ENCODE measurements at regions not wholly inside any gene's neighbourhood (a gene's known extent, or its start where the extent isn't known, plus 50 kb on each side); places are given as distances from the start of the nearest gene placed in this dataset.

DNA sequence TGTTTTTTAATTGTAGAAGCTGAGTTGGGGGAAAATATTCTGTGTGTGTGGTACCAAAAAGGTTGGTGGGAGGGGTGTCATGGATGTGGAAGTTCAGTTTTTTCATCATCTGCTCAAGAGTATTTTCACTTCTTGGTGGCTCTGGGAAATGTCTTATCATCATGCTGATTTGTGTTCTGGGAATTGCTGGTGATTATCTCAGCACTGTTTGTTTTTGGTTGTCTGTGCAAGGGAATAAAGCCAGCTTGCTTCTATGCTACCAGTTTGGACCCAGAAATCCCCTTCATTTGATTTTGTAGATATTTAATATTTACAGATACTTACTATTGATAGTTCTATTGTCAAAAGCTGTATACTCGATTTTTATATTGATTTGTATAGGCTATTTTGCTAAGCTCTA is 2289.7 kb downstream of the MAT2B start:
- Histone ChIP-seq H3K36me3 (ENCODE audit: control insufficient read depth, insufficient read depth, low read length) (no peaks in the 10 kb centered on the region), H3K27me3 (replicated peaks; ENCODE audit: control insufficient read depth, insufficient read depth, low read length) (no peaks in the 10 kb centered on the region), H3K4me3 (replicated peaks; ENCODE audit: low read depth, low read length) (no peak overlapping the region)
- no peak for DNase-seq (ENCODE audit: extremely low read depth, insufficient read length)
- TF ChIP-seq, protein P1, sequence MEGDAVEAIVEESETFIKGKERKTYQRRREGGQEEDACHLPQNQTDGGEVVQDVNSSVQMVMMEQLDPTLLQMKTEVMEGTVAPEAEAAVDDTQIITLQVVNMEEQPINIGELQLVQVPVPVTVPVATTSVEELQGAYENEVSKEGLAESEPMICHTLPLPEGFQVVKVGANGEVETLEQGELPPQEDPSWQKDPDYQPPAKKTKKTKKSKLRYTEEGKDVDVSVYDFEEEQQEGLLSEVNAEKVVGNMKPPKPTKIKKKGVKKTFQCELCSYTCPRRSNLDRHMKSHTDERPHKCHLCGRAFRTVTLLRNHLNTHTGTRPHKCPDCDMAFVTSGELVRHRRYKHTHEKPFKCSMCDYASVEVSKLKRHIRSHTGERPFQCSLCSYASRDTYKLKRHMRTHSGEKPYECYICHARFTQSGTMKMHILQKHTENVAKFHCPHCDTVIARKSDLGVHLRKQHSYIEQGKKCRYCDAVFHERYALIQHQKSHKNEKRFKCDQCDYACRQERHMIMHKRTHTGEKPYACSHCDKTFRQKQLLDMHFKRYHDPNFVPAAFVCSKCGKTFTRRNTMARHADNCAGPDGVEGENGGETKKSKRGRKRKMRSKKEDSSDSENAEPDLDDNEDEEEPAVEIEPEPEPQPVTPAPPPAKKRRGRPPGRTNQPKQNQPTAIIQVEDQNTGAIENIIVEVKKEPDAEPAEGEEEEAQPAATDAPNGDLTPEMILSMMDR (IDR thresholded peaks at IDR 0.05; ENCODE audit: insufficient read depth, low read length, poor library complexity, severe bottlenecking), result no peak

DNA sequence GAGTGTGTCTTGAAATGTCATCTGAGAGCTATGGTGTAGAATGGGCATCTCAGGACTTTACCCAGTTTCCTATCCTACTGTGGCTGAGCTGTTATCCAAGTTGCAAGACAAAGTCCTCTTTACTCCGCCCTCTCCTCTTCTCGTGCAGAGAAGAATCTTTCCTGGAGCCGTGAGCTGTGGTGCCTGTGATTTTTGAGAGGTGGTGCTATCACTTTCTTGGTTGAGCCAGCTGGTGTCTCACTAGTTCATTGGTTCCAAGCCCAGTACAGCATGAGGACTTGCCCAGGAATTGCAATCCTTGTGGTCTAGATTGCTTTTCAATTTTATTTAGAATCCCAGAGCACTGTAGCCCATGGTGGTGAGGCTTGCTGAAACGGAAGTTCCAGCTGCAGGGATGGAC is 2300.3 kb downstream of the MAT2B start:
- H3K4me3 ChIP-seq (replicated peaks; ENCODE audit: low read depth, low read length), result no peak overlapping the region
- TF ChIP-seq, protein P1 (IDR thresholded peaks at IDR 0.05; ENCODE audit: insufficient read depth, low read length, poor library complexity, severe bottlenecking), result no peak
- H3K36me3 ChIP-seq (ENCODE audit: control insufficient read depth, insufficient read depth, low read length), result no peaks in the 10 kb centered on the region
- no peak for DNase-seq (ENCODE audit: extremely low read depth, insufficient read length)
- no peaks in the 10 kb centered on the region for H3K27me3 ChIP-seq (replicated peaks; ENCODE audit: control insufficient read depth, insufficient read depth, low read length)

DNA sequence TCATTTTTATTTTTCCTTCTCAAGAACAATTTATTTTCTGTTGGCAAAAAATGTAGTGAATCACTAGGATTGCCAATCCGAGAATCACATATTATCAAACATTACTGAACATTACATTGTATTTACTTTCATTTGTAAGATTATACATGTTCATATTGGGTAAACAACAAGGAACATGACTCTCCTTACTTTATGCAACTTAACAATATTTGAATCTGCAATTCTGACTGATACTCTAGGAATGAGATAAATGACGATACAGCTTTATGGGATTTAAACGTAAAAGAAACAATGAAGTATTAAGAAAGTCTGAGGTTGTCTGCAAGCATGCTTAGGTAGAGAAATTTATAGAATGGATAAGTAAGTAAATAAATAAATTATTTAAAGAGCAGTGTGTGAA is 2302.9 kb downstream of the MAT2B start:
- no peaks in the 10 kb centered on the region for H3K36me3 ChIP-seq (ENCODE audit: control insufficient read depth, insufficient read depth, low read length)
- no peak for DNase-seq (ENCODE audit: extremely low read depth, insufficient read length)
- TF ChIP-seq, protein P1 (IDR thresholded peaks at IDR 0.05; ENCODE audit: insufficient read depth, low read length, poor library complexity, severe bottlenecking), result no peak
- H3K4me3 ChIP-seq (replicated peaks; ENCODE audit: low read depth, low read length), result no peak overlapping the region
- no peaks in the 10 kb centered on the region for H3K27me3 ChIP-seq (replicated peaks; ENCODE audit: control insufficient read depth, insufficient read depth, low read length)

DNA sequence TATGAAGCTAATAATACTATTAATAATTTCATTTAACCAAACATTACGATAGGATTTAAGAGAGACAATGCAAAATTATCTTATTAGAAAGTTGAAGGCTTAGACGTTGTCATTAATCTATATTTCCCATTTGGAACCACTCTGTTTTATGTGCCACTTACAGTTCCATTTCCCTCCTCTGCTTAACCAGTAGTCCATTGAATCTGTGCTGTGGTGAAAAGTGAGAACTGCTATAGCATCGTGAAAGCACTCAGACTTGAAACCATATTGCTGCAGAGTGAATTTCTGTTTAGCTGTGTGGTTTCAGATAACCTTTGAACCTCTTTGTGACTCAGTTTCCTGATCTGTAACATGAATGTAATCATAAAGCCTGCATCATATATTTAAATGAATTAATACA is 2304.5 kb downstream of the MAT2B start:
- Histone ChIP-seq H3K36me3 (ENCODE audit: control insufficient read depth, insufficient read depth, low read length) (no peaks in the 10 kb centered on the region), H3K4me3 (replicated peaks; ENCODE audit: low read depth, low read length) (no peak overlapping the region), H3K27me3 (replicated peaks; ENCODE audit: control insufficient read depth, insufficient read depth, low read length) (no peaks in the 10 kb centered on the region)
- no peak for DNase-seq (ENCODE audit: extremely low read depth, insufficient read length)
- TF ChIP-seq, protein P1 (IDR thresholded peaks at IDR 0.05; ENCODE audit: insufficient read depth, low read length, poor library complexity, severe bottlenecking), result no peak

DNA sequence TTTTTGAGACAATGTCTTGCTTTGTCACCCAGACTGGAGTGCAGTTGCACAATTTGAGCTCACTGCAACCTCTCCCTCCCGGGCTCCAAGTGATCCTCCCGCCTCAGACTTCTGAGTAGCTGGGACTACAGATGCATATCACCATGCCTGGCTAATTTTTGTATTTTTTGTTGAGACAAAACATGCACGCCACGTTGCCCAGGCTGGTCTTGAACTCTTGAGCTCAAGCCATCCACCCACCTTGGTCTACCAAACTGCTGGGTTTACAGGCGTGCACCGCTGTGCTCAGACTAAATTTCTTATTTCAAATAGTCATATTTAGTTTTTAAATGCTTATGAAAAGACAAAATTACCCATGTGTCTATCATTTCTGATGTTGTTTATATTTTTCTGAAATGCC is 2324.1 kb downstream of the MAT2B start:
- no peak for DNase-seq (ENCODE audit: extremely low read depth, insufficient read length)
- H3K27me3 ChIP-seq (replicated peaks; ENCODE audit: control insufficient read depth, insufficient read depth, low read length), result no peaks in the 10 kb centered on the region
- no peak overlapping the region for H3K4me3 ChIP-seq (replicated peaks; ENCODE audit: low read depth, low read length)
- no peaks in the 10 kb centered on the region for H3K36me3 ChIP-seq (ENCODE audit: control insufficient read depth, insufficient read depth, low read length)
- TF ChIP-seq, protein P1 (IDR thresholded peaks at IDR 0.05; ENCODE audit: insufficient read depth, low read length, poor library complexity, severe bottlenecking), result no peak

DNA sequence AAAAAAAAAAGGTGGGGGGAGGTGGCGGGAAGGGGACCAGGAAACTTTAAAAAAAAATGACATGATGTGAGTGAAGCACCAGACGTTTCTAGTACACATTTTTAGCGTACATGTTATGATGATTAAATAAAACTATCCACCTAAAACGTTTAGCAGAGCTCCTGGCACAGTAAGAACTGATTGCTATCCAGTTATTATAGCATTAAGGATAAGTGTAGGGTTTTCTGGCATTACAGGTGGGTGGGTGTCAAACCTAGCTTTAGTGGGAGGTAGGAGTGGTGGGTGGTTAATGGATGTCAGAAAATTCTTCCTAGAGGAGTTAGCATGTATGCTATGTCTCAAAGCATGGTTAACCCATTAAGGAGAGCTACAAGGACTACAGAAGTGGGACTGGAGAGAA is 2329.5 kb downstream of the MAT2B start:
- Histone ChIP-seq H3K36me3 (ENCODE audit: control insufficient read depth, insufficient read depth, low read length) (no peaks in the 10 kb centered on the region), H3K27me3 (replicated peaks; ENCODE audit: control insufficient read depth, insufficient read depth, low read length) (no peaks in the 10 kb centered on the region), H3K4me3 (replicated peaks; ENCODE audit: low read depth, low read length) (no peak overlapping the region)
- no peak for DNase-seq (ENCODE audit: extremely low read depth, insufficient read length)
- TF ChIP-seq, protein P1 (IDR thresholded peaks at IDR 0.05; ENCODE audit: insufficient read depth, low read length, poor library complexity, severe bottlenecking), result no peak
